ENCODE measurements at regions not wholly inside any gene's neighbourhood (a gene's known extent, or its start where the extent isn't known, plus 50 kb on each side); places are given as distances from the start of the nearest gene placed in this dataset.

DNA sequence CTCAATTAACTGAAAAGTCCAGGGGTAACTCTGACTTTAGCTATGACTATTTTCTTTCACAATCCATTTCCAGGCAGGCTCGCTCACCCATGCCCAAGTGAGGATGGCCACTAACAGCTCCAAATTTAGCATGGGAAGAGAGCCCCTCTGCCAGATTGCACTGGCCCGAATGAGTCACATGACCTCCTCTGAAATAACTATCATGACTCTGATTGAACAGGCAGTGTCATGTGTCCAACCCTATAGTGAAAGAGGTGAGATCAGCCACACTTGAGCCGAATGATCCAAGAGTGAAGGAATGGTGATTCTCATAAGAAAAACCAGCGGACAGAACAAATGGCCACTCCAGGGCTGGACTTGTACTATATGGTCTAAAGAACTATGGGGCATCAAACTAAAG, 242.3 kb downstream of the NSG2 start:
- DNase-seq (ENCODE audit: low read depth, low spot score), result no peak

DNA sequence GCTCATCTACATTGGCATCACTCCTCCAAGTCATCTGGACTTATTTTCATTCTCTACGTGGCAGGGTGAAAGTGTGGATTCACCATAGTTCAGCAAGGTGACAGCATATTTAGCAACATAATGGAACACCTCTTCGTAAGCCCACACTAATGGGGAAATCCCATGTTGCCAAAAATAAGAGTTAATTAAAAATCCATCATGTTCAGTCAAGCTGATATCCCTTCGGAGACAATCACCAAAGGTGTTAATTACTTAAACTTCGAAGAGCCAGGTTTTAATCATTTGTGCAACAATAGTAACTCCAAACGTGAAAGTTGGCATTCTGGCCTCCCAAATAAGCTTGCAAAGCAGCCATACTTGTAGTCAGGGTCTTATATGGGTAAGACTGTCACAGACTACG, 242.9 kb downstream of the NSG2 start:
- no peak for DNase-seq (ENCODE audit: low read depth, low spot score)

DNA sequence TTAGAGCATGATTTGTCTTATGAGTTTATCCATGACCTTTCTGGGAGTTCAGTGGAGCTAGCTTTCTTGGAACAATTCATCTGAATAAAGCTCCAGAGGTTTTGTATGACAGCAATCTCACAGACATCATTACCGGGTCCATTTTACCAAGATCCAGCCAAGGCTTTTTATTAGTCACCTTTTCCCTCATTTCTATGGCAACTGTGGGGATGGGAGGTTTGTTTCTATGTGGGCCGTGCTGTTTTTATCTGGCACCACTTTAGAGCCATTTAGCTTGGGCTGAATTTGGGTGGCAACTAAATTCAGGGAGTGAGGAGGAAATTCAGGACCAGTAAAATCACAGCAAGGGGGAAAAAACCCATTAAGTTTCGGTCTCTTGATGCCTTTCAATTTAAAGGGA, 245.7 kb downstream of the NSG2 start:
- no peak for DNase-seq (ENCODE audit: low read depth, low spot score)

DNA sequence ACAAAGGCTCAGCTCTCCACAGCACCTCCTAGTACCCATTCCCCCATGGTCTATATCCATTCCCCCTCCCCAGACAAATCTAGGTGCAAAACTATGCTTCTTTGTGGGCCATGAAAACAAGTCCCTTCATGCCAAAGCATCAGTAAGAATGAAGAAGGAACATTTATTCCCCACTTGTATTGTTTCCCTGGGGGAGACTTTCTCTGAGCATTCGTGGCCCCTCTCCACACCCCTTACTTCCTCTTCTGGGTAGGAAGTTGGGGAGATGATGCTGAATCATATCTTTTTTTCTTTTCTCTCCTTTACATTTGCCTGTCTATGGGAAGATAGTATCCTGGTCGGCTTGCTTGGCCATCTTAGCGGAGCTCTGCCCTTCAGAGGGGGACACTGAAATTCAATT, 246.8 kb downstream of the NSG2 start:
- no peak for DNase-seq (ENCODE audit: low read depth, low spot score)

DNA sequence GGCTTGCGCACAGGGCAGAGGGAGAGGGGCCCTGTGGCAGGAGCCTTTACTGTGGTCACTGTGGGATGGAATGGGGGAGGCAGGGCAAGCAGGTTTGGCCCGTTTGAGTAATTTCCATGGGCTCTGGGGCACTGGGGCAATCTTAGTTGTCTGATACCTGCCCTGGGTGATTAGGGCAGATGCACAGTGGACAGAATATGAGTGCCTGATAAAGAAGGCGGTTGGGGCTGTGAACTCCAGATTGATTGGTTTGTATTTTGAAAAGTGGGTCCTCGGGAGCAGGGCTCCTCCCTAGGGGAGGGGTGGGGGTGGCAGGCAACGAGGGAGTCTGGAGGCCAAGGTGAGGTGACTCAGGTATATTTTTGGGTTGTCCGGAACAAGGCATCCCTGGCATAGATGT, 247.5 kb downstream of the NSG2 start:
- DNase-seq (ENCODE audit: low read depth, low spot score), result no peak

DNA sequence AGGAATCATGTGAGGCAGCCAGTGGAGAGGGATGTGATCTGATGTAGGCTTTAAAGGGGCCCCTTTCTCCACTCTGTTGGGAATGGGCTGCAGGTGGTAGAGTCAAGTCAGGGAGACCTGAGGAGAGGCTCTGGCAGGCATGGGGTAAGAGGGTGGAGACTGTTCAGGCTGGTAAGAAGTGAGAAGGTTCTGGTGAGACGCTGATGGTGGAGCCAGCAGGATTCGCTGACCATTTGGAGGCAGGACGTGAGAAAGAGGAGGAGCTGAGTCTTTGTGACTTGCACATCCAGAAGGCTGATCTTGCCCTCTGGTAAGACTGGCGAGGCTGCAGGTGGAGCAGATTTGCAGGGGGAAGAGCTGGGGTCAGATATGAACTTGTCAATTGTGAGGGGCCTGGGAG, 248.0 kb downstream of the NSG2 start:
- no peak for DNase-seq (ENCODE audit: low read depth, low spot score)

DNA sequence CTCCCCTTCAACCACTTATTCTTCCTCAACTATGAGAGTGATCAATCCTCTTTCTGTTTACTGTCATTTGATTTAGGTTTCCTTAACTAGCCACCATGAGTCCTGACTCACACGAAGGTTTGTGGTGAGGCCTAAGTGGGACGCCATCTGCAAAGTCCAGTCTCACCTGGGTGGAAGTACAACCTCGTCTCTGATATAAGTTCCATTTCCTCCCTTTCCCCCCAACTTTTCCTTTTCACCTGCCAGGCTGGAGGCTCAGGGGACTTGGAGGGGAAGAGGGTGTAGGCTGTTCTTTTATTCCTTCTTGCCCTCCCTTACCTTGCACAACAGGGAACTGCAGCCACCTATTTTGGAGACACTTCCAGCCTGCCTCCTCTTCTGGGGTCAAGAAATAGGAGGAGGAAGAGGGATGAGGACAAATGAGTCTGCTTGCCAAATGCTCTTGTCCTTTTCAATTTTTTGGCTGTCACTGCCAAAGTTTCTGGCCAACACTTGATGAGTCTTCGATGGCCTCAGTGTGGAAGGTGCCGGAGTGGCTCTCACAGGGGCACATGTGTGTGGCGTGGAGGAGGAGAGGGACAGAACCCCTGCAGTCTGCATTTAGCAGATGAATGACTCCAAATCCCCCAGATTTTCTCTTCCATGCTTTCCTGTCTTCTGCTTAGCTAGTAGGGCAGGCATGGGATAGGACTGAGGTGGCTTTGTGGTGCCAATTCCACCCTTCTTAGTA, 249.6 kb downstream of the NSG2 start:
- no peak for DNase-seq (ENCODE audit: low read depth, low spot score)

DNA sequence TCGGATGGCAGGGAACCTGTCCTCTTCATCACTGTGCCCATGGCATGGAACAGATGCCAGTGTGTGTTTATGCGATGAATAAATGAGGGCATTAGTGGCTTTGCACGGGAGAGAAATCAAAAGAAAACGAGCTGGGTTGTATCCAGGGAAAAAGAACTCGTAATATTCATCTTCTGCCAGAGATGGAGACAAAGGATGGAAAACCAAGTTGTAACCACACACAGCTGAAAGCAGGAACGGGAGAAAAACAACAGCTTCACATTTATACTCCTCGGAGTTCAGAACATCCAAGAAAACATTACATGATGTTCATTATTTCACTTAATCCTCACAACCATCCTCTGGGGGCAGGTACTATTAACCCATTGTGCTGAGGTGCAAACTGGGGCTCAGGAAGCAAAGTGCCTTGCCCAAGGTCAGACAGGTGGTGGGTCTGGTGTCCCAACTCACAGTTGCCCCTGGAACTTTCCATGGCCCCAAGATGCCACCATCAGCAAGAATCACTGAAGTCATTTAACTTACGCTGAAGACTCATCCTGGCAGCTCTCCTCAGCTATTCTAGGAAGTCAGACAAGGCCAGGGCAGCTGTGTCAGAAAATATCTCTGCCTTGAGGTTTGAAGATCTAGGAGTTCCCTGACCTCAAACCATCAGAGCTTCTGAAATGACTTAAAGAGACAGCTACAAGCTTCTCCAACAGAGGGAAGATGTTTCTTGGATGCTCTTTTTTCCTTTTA, 250.4 kb downstream of the NSG2 start:
- DNase-seq (ENCODE audit: low read depth, low spot score), result no peak

DNA sequence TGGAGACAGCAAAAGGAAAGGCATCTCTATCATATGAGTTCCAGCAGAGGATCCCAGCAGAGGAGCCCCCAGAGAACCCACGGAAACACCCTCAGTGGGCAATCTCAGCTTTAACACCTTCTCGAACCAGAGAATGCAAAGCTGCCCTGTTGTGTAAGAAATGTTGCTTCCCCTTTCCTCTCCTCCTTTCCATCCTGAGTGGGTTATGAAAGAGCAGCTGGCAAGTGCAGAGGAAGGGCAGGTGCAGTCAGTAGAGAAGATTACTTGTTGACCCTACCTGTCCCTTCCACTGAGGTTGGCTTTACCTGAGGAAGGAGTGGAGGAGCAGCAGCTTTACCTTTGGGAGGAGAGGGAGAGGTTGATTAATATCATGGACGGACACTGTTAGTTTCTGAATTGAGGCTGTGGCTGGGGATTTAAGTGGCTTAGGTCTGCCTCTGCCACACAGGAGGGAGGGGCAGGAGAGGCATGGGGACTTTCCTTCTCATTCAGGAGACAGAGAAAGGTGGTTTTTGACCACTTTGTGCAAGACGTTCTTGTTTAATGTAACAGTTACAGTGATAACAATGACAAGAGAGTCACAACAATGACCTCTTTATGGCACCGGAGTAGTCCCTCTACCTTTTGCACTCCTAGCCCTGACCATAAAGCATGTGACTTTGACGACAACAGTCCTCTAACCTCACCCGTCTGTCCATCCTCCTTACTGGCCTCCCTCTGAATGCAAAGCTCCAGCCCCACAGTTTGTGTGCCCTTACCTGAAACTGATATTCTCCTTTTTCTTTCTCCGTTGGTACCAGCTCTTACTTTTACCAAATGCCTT, 254.8 kb downstream of the NSG2 start:
- no peak for DNase-seq (ENCODE audit: low read depth, low spot score)

DNA sequence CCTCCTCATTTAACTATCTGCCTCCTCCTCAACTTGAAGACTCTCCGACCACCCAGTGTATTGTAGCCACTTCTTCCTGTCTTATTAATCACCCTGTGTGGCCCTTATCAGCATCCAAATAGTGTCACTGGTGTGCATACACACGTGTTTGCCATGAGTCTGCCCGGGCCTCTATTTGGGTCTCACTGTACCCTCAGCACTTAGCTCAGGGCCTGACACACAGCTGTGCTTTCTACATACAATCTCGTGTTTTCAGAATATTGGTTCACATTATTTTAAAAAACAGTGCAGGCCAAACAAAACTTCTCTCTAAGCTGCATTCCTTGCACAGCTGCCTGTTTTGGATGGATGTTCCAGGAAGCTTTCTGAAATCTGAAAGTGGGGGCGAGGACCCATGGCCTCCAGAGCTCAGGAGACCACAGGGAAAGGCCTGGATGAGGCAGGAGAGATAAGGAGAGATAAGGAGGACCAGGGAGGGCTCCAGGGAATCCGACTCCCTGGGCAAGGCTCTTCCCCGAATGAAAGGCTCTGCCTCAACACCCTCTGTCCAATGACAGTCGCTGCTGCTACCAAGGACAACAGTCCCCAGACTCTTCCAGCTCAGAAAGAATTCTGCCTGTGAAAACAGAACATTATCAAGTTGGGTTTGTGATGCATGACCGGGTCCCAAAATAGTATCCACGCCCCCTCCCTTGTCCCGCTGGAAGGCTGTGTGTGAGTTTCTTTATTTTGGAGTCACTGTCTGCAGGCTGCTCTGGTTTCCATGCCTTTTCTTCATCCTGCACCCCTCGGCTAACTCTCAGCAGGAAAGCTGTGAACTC, 255.6 kb downstream of the NSG2 start:
- no peak for DNase-seq (ENCODE audit: low read depth, low spot score)

DNA sequence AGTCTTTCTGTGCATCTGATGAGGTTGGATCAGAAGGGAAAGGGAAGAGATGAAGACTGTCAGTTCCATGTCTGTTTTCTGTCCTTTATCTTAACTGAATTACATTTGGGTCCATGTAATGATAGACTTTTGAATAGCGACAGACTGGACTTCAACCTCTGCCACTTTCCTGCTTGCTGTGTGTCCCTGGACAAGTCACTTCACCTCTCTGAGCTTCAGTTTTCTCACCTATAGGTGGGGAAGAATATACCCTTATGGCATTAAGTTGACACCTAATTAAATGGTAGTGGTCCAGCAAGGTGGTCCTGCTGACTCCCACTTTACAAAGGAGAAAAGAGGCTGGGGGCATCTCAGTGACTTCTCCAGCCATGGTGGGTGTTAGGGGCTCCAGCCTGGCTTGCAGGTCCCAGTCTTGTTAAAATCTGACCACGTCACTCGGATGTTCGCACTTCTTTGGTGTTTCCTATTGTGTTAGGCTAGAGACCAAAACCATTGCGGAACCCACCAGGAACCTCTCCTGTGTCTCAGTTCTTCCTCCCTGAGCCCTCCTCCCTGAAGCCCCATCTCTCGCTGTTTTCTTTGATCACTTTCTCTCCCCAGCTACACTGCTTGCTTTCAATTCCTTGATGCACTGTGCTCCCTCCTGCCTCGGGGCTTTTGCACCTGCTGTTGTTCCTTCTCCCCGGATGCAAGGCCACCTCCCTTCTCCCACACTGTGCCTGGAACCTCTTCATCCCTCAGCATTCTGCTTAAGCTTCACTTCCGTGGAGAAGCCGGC, 256.5 kb downstream of the NSG2 start:
- DNase-seq (ENCODE audit: low read depth, low spot score), result no peak

DNA sequence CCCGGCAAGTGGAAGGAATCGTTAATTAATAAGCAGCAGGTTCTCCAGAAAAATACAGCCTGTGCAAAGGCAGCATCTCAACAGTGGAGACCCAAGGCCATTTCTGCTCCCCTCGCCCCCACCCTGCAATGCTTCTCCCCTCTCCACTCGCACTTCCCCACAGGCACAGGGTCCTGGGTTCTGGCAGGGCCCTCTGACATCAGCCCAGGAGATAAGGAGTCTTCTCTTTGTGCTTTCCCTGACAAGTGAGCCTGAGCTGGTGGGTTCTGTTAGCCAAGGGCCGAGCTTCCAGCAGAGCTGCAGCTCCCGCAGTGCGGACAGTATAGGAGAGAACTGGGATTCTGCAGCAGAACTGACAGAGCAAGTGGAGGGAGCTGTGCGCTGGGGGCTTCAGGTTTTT, 257.5 kb downstream of the NSG2 start:
- no peak for DNase-seq (ENCODE audit: low read depth, low spot score)

DNA sequence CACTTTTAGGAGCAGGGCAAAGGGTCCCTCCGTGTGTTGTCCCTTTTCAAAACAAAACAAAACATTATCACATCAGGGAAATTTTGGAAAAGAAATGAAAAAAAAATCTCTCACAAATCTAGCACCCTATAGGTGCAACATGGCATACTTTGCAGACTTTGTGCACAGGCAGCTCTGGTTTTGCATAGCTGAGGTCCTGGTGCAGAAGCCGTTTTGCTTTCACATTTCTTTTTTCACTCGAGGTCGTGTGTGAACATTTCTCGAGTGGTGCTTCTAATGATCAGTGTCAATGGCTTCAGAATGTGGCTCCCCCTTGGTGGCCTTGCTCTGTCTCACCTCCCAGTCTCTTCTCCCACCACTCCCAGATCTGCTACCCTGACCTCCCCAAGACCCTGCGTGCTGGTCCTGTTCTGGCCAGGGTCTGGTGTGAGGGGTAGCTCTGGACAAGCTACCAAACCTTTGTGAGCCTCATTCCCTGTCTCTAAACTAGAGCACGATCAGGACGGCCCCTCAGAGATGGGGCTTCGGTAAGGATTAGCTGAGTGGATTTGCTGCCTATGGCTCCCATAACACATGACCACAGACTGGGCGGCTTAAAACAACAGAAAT, 258.0 kb downstream of the NSG2 start:
- DNase-seq (ENCODE audit: low read depth, low spot score), result no peak

DNA sequence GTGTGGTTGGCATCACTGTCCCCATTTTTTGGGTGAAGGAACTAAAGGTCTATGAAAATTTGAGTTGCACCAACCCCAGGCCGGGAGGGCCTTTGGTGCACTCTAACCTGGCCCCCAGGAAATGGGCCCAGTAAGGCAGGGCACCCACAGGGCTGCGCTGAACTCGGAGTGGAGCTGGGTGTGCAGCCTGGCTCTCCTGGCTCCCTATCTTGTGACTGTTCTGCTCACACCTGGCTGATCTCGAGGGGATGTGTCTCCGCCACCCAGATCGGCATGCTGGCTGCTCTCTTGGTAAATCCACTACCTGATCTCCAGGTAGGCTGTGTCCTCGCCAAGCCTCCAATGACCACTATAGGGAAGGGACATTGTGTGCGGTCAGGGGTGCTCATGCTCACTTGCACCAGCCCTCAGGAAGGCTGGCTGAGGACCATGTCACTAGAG, 259.8 kb downstream of the NSG2 start:
- DNase-seq (ENCODE audit: low read depth, low spot score), result no peak

DNA sequence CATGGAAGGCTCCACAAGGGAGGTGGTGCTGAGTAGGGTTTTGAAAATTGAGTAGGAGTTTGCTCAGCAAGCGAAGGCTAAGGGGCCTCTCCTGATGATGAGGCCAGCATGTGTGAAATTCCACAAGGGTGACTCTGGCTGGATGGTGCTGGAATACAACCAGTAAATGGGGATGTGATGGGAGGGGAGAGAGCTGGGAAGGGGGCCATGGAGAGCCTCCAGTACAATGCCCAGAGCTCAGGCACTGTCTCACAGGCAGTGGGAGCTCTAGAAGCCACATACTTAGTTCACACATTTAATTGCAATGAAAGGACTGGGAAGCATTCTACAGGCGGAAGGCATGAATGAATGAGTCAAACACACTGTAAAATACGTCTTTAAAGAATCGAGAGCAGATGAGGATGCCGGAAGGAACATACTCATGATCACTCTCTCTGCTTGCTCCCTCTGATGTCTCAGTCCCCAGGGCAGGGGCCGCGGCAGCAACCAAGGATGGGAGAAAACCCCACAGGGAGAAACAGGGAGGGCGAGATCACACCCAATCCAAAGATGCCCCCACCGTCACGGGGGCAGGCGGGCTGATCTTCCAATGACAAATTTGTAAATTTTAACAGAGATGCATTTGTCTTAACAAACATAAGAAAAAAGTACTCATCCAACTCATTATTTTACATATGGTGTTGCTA, 261.0 kb downstream of the NSG2 start:
- DNase-seq (ENCODE audit: low read depth, low spot score), result no peak

DNA sequence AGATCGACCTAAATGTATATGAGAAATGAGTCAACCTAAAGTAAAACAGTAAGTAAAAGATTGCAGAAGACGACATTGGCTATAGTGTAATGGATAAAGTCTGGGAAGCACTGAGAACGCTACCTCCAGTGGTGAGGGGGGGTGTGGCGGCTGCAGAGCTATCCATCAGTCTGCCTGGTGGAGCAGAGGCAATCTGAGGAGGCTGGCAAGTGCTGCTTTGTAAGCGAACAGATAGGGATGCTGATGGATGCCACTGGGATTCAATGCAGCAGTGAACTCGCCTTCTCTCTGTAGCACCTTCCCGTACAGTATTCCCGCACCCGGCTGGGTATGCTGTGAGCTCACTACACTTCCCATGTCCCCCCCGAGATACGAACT, 261.5 kb downstream of the NSG2 start:
- DNase-seq (ENCODE audit: low read depth, low spot score), result no peak

DNA sequence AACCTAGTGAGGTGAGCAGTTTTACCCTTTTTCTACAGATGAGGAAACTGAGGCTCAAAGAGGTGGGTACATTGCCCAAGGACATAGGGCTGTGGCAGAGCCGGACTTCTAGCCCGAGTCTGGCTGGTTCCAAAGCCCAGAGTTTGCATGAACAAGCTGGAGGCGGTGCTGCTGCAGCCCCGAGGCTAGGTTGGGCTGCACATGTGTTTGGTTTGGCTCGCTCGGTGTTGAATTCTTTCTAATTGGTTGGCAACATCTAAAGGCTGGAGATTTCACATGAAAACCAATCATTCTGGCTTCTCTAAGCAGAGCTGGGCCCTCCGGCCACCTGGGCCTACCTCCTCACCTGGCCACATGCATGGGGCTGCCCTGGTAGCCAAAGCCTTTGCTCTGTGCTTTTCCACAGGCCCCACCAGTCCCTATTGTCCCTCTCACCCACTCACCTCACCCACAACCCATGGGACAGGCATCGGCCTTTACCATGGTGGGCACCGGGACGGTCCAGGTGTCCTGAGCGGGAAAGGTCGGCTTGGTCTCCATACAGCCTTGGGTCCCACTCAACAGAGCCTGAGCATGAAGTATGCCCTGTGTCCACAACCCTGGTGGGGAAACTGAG, 262.3 kb downstream of the NSG2 start:
- DNase-seq (ENCODE audit: low read depth, low spot score), result no peak

DNA sequence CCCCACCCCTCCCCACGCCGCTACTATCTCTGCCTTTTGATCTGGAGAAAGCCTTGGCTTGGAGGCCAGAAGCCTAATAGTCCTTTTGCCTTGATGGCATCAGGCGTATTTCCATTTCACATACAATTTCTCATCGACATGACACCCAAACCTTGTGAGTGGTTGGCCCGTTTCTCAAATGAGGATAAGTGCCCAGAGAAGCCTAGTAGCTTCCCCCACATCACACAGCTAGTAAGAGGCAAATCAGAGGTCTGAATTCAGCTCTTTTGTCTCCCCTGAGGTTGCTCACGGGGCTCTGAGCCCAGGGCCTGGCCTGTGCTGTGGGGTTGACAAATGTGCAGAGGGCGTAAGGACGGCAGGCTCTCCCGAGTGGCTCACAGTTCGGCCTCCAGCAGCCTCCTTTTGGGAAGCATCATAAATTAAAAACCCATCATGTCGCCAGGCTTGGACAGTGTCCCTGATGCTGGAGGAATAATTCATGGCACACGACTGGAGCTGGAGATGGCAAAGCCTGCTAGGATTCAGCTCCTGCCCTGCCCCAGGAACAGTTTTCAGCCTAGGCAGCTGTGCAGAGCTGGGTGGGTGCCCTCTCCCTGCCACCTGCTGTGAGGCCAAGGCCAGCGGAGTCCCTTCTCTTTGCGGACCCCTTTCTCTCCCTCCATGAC, 263.8 kb downstream of the NSG2 start:
- DNase-seq (ENCODE audit: low read depth, low spot score), result no peak

DNA sequence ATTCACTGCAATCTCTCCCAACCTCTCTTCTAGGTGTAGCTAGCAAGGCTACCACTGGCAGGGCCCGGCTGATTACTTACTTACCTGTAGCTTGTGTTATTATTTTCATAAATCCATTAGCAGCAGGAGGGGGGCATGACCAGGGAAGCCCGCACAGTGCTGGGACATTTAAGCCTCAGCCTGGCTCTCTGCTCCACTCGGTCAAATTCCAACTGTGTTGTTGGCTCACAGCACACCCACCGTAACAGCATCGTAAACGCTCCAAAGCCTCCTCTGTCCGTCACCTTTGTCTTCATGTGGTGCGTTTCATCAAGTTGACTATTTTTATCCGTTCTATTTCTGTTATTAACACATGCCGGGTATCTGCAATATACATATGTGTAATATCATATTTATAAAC, 264.7 kb downstream of the NSG2 start:
- no peak for DNase-seq (ENCODE audit: low read depth, low spot score)
